GM12872 (cell line): ENCODE measurements at regions not wholly inside any gene's neighbourhood (a gene's known extent, or its start where the extent isn't known, plus 50 kb on each side); places are given as distances from the start of the nearest gene placed in this dataset.

ENCODE experiments used
- TF ChIP-seq, protein P1 (sequence below): IDR thresholded peaks from 3 replicates; pipeline ENCODE4 v1.5.1; 2011; ENCODE audit warnings: low read depth, mild to moderate bottlenecking, low read length, moderate library complexity; ENCODE audit not compliant: insufficient read depth

DNA sequence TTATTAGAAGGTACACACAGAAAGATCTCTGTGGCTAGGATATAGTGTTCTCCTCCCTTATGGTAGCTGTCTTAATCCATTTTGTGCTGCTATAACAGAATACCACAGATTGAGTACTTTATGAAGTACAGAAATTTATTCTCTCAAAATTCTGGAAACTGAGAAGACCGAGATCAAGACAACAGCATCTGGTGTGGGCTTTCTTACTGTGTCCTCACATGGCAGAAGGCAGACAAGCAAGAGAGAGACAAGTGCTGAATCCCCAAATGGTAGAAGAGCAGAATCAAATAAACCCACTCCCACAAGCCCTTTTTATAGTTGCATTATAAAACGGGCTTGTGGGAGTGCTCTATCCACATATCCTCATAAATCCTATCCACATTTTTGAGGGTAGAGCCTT lies 373.1 kb downstream of the GABRG1 start:
- TF ChIP-seq, protein P1, sequence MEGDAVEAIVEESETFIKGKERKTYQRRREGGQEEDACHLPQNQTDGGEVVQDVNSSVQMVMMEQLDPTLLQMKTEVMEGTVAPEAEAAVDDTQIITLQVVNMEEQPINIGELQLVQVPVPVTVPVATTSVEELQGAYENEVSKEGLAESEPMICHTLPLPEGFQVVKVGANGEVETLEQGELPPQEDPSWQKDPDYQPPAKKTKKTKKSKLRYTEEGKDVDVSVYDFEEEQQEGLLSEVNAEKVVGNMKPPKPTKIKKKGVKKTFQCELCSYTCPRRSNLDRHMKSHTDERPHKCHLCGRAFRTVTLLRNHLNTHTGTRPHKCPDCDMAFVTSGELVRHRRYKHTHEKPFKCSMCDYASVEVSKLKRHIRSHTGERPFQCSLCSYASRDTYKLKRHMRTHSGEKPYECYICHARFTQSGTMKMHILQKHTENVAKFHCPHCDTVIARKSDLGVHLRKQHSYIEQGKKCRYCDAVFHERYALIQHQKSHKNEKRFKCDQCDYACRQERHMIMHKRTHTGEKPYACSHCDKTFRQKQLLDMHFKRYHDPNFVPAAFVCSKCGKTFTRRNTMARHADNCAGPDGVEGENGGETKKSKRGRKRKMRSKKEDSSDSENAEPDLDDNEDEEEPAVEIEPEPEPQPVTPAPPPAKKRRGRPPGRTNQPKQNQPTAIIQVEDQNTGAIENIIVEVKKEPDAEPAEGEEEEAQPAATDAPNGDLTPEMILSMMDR = no peak

DNA sequence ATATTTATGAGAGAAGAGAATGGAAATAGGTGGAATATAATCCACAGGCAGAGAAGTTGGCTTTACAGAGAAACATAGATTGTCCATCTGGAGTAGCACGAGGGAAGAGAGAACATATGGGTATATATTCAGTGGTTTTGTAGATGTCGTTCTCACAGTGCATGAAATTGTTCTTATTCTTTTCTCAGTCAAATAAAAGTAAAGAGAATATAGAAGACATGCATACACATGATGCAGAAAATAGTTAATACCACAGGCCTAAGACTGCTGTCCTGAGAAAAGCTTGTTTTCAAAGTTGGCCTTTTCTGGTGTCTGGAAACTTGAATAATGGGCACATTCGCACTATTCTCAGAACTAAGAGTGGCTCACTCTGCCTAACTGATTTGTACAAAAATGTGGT lies 378.1 kb downstream of the GABRG1 start:
- TF ChIP-seq, protein P1 = no peak

DNA sequence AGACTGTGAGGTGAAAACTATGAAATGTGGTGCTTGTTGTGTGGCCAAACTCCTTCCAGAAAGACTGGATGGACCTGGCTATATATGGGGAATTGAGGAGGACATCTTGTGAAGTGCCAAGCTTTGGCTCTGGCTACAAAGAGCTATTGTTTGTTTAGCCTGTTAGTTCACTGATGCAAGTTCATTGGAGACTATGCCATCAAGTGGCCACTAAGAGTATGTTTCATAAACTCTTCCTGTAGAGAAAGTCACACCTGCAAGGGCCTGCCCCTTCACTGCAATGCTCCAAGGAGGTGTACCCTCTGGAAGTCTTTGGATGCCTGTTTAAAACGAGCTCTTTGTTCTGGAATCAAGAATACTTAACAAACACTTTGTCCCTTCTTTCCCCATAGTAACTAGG lies 382.0 kb downstream of the GABRG1 start:
- TF ChIP-seq, protein P1 = no peak

DNA sequence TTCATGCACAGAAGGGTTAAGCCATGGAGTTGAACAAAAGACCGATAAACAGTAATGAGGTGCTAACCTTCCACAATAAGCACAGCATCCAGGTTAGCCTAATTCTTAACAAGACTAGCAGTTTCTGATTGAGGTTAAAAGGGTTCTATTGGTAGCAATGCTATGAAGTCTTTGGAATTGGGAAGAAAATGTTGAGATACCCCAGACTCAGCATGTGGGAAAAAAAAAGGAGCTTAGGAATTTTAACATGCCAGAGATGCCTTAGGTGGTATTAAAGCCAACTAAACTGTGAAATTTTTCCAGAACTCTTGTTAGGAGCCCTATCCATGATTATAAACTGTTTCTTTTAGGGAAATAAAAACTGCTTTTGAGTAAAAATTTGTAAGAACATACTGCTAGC lies 391.7 kb downstream of the GABRG1 start:
- TF ChIP-seq, protein P1 = no peak

DNA sequence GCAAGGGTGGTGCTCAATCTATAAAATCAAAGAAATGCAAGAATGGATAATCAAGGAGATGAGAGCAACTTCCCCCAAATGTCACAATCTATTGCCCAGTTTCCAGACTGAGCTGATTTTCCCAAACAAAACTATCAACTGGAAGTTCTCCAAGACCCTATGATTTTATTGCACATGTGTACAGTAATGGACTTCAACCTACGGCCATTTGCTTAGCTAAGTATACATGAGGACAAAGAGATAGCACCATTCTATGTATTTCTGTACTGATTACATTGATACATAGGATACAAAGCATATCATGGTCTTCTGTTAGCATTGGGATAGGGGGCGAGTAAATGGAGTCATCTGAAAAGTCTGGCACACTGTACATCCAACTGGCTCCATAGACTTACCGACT lies 407.8 kb downstream of the GABRG1 start:
- TF ChIP-seq, protein P1 = no peak

DNA sequence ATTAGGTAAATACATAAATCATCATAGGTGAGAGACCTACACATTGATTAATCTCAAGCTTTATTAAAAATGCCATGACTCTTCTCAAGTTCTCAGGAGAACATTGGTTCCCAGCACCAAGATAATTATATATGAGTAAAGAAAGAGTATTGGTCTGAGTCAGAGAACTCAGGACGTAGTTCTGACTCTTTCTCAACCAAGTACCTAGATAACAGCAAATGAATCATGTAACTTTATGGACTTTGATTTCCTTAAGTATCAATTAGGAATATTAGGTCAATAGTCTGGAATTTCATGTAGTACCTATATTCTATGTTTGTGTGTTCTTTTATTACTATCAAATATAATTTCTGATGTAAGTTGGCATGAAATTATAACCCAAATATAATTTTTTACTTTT lies 409.9 kb downstream of the GABRG1 start:
- TF ChIP-seq, protein P1 = no peak

DNA sequence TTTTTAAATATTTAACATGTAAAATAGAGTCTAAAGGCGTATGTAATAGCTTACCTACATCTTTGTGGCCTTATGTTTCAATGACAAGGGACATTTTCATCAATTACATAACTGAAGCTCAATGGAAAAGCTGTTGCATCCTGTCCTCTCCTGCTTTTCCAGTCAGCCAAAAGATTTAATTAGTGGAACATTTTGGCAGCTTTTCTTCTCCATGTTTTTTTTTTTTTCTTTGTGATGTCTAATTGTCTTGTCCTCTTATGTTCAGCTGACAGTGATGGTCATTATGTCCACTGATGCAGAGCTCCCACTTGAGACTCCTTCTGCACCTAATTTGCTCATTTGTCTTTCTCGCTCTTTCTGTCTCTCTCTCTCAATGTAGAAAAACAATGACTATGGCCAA lies 422.2 kb downstream of the GABRG1 start:
- TF ChIP-seq, protein P1 = no peak

DNA sequence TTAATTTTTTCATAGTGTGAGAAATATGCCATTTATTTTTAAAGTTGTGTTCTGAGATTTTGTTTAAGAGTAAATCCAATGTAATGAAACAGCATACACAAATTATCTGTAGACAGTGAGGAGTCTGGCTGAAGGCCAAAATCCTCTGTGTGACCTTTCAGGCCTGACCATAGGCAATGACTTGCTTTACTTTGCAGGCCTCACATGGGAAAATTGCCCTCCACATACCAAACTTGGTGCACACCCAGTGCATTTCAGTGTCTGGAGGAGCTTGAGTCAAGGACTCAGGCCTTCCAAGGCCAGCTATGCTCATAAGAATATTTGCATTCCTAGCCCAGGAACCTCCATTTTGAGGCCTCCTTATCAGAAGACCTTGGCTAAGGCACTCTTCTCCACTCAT lies 430.1 kb downstream of the GABRG1 start:
- TF ChIP-seq, protein P1 = no peak
